ENCODE measurements at regions not wholly inside any gene's neighbourhood (a gene's known extent, or its start where the extent isn't known, plus 50 kb on each side); places are given as distances from the start of the nearest gene placed in this dataset.

- TF ChIP-seq, protein P1, sequence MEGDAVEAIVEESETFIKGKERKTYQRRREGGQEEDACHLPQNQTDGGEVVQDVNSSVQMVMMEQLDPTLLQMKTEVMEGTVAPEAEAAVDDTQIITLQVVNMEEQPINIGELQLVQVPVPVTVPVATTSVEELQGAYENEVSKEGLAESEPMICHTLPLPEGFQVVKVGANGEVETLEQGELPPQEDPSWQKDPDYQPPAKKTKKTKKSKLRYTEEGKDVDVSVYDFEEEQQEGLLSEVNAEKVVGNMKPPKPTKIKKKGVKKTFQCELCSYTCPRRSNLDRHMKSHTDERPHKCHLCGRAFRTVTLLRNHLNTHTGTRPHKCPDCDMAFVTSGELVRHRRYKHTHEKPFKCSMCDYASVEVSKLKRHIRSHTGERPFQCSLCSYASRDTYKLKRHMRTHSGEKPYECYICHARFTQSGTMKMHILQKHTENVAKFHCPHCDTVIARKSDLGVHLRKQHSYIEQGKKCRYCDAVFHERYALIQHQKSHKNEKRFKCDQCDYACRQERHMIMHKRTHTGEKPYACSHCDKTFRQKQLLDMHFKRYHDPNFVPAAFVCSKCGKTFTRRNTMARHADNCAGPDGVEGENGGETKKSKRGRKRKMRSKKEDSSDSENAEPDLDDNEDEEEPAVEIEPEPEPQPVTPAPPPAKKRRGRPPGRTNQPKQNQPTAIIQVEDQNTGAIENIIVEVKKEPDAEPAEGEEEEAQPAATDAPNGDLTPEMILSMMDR (IDR thresholded peaks at IDR 0.05), result no peak
- TF ChIP-seq EP300 (IDR thresholded peaks at IDR 0.05), result no peak
- no peak for TF ChIP-seq POLR2A (IDR thresholded peaks at IDR 0.05)
- no peak for TF ChIP-seq POLR2AphosphoS5 (IDR thresholded peaks at IDR 0.05)
Observed at GRCh38 chr13:65488606-65489005, 1741.5 kb downstream of the PCDH9 start.

Data from suprapubic skin (tissue), 4 donors.